ENCODE measurements at regions not wholly inside any gene's neighbourhood (a gene's known extent, or its start where the extent isn't known, plus 50 kb on each side); places are given as distances from the start of the nearest gene placed in this dataset.
"Not testable (repeated sequence)": the region's sequence is repeated elsewhere in the genome, so short reads cannot be mapped to it uniquely, and the experiment has no call there.

DNA sequence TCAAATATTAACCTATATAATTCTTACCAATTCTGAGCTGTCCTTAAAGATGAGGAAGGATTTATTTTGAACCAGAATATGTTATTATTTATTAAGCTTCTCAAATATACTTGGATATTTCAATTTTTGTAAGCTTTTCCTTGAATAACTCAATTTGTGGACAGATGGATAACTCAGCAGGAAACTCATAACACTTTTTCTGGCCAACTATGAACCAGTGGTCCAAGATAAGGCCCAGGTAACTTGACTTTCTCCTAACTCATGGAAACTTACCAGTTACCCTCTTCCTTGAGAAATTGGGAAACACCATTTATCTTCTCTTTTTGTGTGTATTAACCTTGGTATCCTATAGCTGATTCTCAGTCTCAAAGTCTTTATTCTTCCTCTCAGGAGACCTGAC lies 427.5 kb upstream of the SYNCRIP start:
- no peak for DNase-seq (ENCODE audit: low spot score)
- TF ChIP-seq, protein P1, sequence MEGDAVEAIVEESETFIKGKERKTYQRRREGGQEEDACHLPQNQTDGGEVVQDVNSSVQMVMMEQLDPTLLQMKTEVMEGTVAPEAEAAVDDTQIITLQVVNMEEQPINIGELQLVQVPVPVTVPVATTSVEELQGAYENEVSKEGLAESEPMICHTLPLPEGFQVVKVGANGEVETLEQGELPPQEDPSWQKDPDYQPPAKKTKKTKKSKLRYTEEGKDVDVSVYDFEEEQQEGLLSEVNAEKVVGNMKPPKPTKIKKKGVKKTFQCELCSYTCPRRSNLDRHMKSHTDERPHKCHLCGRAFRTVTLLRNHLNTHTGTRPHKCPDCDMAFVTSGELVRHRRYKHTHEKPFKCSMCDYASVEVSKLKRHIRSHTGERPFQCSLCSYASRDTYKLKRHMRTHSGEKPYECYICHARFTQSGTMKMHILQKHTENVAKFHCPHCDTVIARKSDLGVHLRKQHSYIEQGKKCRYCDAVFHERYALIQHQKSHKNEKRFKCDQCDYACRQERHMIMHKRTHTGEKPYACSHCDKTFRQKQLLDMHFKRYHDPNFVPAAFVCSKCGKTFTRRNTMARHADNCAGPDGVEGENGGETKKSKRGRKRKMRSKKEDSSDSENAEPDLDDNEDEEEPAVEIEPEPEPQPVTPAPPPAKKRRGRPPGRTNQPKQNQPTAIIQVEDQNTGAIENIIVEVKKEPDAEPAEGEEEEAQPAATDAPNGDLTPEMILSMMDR (IDR thresholded peaks at IDR 0.05; ENCODE audit: extremely low read depth, missing control alignments) = no peak

DNA sequence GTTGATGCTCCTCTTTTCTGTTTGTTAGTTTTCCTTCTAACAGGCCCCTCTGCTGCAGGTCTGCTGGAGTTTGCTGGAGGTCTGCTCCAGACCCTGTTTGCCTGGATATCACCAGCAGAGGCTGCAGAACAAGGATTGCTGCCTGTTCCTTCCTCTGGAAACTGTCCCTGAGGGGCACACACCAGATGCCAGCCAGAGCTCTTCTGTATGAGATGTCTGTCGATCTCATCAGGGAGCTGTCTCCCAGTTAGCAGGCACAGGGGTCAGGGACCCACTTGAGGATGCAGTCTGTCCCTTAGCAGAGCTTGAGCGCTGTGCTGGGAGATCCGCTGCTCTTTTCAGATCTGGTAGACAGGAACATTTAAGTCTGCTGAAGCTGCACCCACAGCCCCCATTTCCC lies 422.3 kb upstream of the SYNCRIP start:
- DNase-seq (ENCODE audit: low spot score) = not testable (repeated sequence)

DNA sequence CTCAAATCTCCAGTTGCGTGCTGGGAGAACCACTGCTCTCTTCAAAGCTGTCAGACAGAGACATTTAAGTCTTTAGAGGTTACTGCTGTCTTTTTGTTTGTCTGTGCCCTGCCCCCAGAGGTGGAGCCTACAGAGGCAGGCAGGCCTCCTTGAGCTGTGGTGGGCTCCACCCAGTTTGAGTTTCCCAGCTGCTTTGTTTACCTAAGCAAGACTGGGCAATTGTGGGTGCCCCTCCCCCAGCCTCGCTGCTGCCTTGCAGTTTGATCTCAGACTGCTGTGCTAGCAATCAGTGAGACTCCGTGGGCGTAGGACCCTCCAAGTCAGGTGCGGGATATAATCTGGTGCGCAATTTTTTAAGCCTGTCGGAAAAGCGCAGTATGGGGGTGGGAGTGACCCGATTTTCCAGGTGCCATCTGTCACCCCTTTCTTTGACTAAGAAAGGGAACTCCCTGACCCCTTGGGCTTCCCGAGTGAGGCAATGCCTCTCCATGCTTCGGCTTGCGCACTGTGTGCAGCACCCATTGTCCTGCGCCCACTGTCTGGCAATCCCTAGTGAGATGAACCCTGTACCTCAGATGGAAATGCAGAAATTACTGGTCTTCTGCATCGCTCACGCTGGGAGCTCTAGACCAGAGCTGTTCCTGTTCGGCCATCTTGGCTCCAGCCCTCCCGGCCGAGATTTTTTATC lies 414.8 kb upstream of the SYNCRIP start:
- not testable (repeated sequence) for DNase-seq (ENCODE audit: low spot score)

DNA sequence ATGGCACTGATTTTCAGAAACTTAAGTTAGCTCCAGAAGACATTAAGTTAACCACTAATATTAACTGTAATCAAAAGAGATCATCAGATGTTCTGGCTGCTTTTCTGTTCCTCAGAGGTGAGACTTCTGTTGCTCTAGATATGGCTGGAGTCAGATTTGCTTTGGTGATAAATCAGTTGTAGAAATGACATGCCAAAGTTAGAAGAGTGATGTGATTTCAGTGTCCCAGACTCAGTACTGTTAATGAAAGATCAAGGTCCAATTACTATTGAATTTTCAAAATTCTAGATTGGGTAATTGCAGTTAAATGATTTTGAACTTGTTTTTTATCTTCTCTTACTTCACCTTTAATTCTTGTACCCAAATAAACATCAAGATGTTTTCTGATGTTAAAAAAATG lies 402.4 kb upstream of the SYNCRIP start:
- DNase-seq (ENCODE audit: low spot score) = no peak
- TF ChIP-seq, protein P1 (IDR thresholded peaks at IDR 0.05; ENCODE audit: extremely low read depth, missing control alignments) = no peak

DNA sequence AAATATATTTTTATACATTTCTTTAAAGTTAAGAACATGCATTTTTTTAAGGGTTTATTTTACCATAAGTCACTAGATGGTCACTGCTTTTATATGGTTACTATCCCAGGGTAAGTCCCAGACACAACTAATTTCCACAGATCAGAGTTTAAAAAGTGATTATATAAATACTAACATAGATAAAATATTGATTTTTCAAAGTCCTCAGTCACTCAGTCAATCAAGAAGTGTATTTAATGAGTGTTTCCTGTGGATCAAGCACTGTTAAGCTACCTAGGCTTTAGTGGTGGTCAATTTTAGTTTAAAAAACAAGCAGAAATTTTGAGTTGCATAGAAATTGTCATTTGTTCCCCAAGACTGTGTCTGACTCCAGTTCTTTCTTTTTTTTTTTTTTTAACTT lies 399.5 kb upstream of the SYNCRIP start:
- DNase-seq (ENCODE audit: low spot score) = no peak
- TF ChIP-seq, protein P1 (IDR thresholded peaks at IDR 0.05; ENCODE audit: extremely low read depth, missing control alignments) = no peak

DNA sequence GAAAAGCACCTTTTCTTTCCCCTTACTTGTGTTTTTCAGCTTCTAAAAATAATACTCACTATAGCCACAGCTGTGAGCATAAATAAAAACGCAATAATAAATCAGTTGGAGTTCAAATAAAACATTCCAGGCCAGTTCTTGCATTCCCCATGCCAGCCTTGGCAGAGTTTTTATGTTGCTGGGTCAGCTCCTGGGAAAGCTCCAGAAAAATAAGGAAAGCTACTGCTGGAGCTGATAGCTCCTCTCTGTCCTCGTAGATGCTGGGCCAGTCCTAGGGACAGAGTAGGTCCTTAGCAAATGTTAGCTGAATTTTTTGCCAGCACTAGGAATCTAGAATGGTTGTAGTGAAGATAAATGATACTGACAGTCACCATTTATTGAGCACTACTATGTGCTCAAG lies 389.0 kb upstream of the SYNCRIP start:
- TF ChIP-seq, protein P1 (IDR thresholded peaks at IDR 0.05; ENCODE audit: extremely low read depth, missing control alignments) = no peak
- DNase-seq (ENCODE audit: low spot score) = no peak

DNA sequence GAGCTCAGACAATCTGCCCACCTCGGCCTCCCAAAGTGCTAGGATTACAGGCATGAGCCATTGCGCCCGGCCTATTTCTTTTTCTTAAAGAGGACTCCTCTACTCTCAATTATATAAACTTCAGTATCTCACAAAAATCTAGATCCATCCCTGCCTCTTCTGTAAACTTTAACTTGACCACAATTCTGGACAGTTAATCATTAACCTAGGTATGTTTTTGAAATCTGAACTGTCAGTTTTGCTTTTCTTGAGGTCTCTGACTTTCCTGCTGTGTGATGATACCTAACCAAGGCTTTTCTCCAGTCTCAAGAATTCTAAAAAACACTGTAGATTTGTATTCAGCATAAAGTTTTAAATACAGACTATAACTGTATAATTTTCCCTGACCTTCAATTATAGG lies 388.2 kb upstream of the SYNCRIP start:
- DNase-seq (ENCODE audit: low spot score) = no peak
- TF ChIP-seq, protein P1 (IDR thresholded peaks at IDR 0.05; ENCODE audit: extremely low read depth, missing control alignments) = no peak

DNA sequence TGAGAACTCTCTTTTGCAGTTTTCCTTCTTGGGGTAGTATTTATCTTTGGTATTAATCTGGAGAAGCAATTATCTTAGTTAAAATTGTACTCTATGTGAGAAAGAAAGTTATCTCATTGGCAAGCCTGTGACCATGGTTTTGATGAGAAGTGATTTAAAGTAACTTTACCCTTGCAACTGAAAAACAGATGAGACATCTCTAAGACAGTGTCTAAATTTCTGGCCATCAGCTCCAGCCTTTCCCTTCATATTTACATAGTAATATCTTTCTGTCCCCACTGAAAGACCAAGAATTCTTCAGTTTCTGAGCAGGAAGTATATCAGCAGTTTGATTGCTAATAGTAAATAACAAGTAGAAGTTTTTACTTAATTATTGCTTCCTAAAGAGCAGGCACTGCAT lies 386.1 kb upstream of the SYNCRIP start:
- DNase-seq (ENCODE audit: low spot score) = no peak
- TF ChIP-seq, protein P1 (IDR thresholded peaks at IDR 0.05; ENCODE audit: extremely low read depth, missing control alignments) = no peak

DNA sequence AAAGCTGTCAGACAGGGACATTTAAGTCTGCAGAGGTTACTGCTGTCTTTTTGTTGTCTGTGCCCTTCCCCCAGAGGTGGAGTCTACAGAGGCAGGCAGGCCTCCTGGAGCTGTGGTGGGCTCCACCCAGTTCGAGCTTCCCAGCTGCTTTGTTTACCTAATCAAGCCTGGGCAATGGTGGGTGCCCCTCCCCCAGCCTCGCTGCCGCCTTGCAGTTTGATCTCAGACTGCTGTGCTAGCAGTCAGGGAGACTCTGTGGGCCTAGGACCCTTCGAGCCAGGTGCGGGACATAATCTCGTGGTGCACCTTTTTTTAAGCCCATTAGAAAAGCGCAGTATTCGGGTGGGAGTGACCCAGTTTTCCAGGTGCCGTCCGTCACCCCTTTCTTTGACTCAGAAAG lies 384.2 kb upstream of the SYNCRIP start:
- DNase-seq (ENCODE audit: low spot score) = not testable (repeated sequence)

All from GM20000 (cell line).